ENCODE measurements at regions not wholly inside any gene's neighbourhood (a gene's known extent, or its start where the extent isn't known, plus 50 kb on each side); places are given as distances from the start of the nearest gene placed in this dataset.

DNA sequence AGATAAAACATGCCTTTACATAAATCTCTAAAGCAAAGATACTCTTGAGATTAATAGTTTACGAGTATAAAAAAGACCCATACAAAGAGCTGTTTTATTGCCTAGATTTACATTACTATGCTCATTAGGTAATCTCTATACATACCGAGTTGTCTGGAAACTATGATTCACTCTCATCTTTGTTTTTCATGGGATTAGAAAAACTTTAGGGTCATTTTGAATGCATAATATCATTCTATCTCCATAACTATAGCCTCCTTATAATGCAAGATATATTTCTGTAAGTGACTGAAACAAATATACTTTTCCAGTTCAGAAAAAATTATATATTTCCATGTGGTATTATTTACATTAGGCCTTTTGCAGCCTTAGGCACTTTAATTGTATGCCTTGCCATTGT lies 1088.7 kb upstream of the ARRDC3 start:
- H3K36me3 ChIP-seq (ENCODE audit: control insufficient read depth, insufficient read depth, low read length, severe bottlenecking) = no peaks in the 10 kb centered on the region
- H3K9ac ChIP-seq (ENCODE audit: low read length) = no peak overlapping the region
- no peak overlapping the region for H3K4me3 ChIP-seq (ENCODE audit: low read length)
- no peak for DNase-seq (ENCODE audit: low read depth)
- peaks cover 15% of the 10 kb centered on the region for H3K9me3 ChIP-seq (ENCODE audit: control insufficient read depth, low read length)
- H3K4me1 ChIP-seq (ENCODE audit: control insufficient read depth, insufficient read depth, low read length) = no peaks in the 10 kb centered on the region
- H3K27me3 ChIP-seq (replicated peaks; ENCODE audit: control insufficient read depth, insufficient read depth, low read length) = no peaks in the 10 kb centered on the region

DNA sequence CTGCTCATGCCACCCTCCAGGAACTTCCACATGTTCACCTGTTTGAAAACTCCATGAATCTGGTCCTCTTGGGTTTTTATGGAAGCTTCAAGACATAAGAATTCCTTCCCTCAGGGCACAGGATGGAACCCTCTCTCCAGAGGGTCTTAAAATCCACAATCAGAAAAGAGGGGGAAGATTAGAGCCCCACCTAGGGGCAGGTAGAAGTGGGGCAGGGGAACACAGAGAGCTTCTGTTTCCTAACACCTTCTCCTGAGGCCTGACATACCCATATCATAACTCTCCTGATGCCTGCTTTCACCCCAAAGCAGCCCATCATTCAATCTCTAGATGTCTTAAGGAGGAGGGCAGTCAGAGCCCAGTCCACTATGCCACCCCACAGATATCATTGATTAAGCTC lies 1087.7 kb upstream of the ARRDC3 start:
- H3K36me3 ChIP-seq (ENCODE audit: control insufficient read depth, insufficient read depth, low read length, severe bottlenecking) = no peaks in the 10 kb centered on the region
- no peak overlapping the region for H3K9ac ChIP-seq (ENCODE audit: low read length)
- H3K4me1 ChIP-seq (ENCODE audit: control insufficient read depth, insufficient read depth, low read length) = no peaks in the 10 kb centered on the region
- no peak for DNase-seq (ENCODE audit: low read depth)
- H3K9me3 ChIP-seq (ENCODE audit: control insufficient read depth, low read length) = peaks cover 15% of the 10 kb centered on the region
- no peak overlapping the region for H3K4me3 ChIP-seq (ENCODE audit: low read length)
- H3K27me3 ChIP-seq (replicated peaks; ENCODE audit: control insufficient read depth, insufficient read depth, low read length) = no peaks in the 10 kb centered on the region

DNA sequence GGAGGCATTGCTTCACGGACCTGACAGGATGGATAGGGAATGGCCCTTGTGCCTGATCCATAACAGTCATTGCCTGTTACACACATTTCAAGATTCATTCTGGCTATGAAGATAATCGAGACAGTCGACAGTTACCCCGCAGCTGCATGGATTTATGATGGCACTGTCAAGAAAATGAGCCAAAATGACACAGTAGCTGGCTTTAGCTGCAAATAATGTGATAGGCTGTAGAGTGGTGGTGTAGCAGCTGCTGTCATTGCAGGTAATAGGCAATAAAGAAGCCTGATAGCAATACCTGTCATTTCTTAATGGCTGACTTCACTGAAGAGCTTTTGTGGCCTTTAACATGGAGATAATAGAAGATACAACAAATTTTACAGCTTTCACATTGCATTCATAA lies 1085.2 kb upstream of the ARRDC3 start:
- Histone ChIP-seq H3K9me3 (ENCODE audit: control insufficient read depth, low read length) (peaks cover 9% of the 10 kb centered on the region), H3K9ac (ENCODE audit: low read length) (no peak overlapping the region), H3K4me1 (ENCODE audit: control insufficient read depth, insufficient read depth, low read length) (no peaks in the 10 kb centered on the region), H3K4me3 (ENCODE audit: low read length) (no peak overlapping the region), H3K27me3 (replicated peaks; ENCODE audit: control insufficient read depth, insufficient read depth, low read length) (no peaks in the 10 kb centered on the region), H3K36me3 (ENCODE audit: control insufficient read depth, insufficient read depth, low read length, severe bottlenecking) (no peaks in the 10 kb centered on the region)
- no peak for DNase-seq (ENCODE audit: low read depth)

DNA sequence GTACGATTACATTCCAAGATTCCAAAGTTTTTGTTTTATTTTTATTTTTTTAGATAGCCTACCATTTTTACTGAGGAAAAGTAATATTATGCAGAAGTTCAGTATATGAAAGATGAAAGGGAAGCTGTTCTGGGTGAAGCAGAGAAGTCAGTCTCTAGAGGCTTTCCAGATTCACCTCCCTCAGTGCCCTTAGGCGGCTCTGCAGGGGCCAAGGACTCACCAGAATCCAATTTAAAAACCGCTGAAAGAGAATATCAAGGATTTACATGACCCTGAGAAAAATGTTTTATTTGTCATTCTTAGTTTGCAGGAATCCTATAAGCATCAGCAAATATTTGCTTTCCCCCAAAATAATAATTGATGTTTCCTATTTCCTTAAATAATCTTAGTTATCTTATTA lies 1084.6 kb upstream of the ARRDC3 start:
- no peaks in the 10 kb centered on the region for H3K4me1 ChIP-seq (ENCODE audit: control insufficient read depth, insufficient read depth, low read length)
- peaks cover 3% of the 10 kb centered on the region for H3K9me3 ChIP-seq (ENCODE audit: control insufficient read depth, low read length)
- no peak overlapping the region for H3K9ac ChIP-seq (ENCODE audit: low read length)
- H3K36me3 ChIP-seq (ENCODE audit: control insufficient read depth, insufficient read depth, low read length, severe bottlenecking) = no peaks in the 10 kb centered on the region
- no peaks in the 10 kb centered on the region for H3K27me3 ChIP-seq (replicated peaks; ENCODE audit: control insufficient read depth, insufficient read depth, low read length)
- no peak for DNase-seq (ENCODE audit: low read depth)
- H3K4me3 ChIP-seq (ENCODE audit: low read length) = no peak overlapping the region

DNA sequence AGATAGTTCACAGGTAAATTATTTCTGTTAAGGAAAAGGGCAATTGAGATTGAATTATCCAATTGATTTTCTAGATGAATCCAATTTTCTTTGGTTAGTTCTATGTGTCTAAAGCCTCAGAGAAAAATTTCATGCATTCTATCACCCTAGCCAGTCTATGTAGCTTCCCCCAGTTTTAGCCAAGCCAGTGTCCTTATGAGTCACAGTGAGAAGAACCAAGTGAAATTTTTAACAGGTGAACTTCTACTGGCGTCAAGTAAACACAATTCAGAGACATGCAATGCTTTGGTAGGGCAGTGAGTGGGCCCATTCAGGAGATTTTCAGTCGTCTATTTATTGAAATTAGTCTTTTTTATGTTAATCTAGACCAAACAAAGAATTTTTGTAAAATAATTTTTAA lies 1077.4 kb upstream of the ARRDC3 start:
- DNase-seq (ENCODE audit: low read depth) = no peak
- no peak overlapping the region for H3K9ac ChIP-seq (ENCODE audit: low read length)
- no peak overlapping the region for H3K4me3 ChIP-seq (ENCODE audit: low read length)
- H3K27me3 ChIP-seq (replicated peaks; ENCODE audit: control insufficient read depth, insufficient read depth, low read length) = no peaks in the 10 kb centered on the region
- no peaks in the 10 kb centered on the region for H3K9me3 ChIP-seq (ENCODE audit: control insufficient read depth, low read length)
- no peaks in the 10 kb centered on the region for H3K4me1 ChIP-seq (ENCODE audit: control insufficient read depth, insufficient read depth, low read length)
- H3K36me3 ChIP-seq (ENCODE audit: control insufficient read depth, insufficient read depth, low read length, severe bottlenecking) = no peaks in the 10 kb centered on the region

DNA sequence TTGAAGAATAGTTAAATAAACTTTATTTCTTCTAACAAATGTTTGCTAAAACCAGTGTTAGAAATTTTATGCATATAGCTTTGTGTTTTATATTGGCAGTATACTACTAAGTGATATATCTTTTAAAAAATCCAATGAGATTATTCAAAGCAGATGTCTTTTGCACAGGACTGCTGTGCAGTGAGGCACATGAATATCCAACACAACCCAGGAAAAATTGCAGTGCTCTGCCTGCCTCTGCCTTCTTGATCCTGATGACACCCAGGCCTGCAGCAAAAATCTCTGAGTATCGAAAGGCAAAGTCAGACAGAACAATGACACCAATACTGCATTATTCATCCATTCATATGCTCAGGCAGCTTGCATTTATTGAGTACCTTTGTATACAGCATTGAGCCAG lies 1076.5 kb upstream of the ARRDC3 start:
- Histone ChIP-seq H3K27me3 (replicated peaks; ENCODE audit: control insufficient read depth, insufficient read depth, low read length) (no peaks in the 10 kb centered on the region), H3K36me3 (ENCODE audit: control insufficient read depth, insufficient read depth, low read length, severe bottlenecking) (no peaks in the 10 kb centered on the region), H3K9ac (ENCODE audit: low read length) (no peak overlapping the region), H3K9me3 (ENCODE audit: control insufficient read depth, low read length) (no peaks in the 10 kb centered on the region), H3K4me1 (ENCODE audit: control insufficient read depth, insufficient read depth, low read length) (no peaks in the 10 kb centered on the region), H3K4me3 (ENCODE audit: low read length) (no peak overlapping the region)
- DNase-seq (ENCODE audit: low read depth) = peak; percentile 26

DNA sequence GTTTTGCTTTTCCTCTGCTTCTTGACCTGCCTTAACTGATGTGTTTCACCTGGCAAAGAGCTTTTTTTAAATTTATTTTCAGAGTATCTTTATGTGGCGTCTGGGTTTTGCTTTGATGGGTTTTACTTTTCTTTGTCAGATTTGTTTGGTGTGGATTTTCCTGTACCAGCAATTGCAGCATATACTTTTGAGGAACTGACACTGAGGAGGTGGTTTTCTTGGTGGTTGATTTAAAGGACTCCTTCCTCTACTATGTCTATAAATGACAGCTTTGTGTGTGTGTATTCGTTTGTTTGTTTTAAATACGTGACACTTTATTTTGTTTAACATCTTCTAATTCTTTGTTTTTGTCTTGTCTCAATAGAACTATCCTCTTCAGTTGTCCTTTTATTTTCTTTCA lies 1071.9 kb upstream of the ARRDC3 start:
- Histone ChIP-seq H3K4me3 (ENCODE audit: low read length) (no peak overlapping the region), H3K9ac (ENCODE audit: low read length) (no peak overlapping the region), H3K4me1 (ENCODE audit: control insufficient read depth, insufficient read depth, low read length) (no peaks in the 10 kb centered on the region), H3K36me3 (ENCODE audit: control insufficient read depth, insufficient read depth, low read length, severe bottlenecking) (no peaks in the 10 kb centered on the region), H3K9me3 (ENCODE audit: control insufficient read depth, low read length) (no peaks in the 10 kb centered on the region), H3K27me3 (replicated peaks; ENCODE audit: control insufficient read depth, insufficient read depth, low read length) (no peaks in the 10 kb centered on the region)
- DNase-seq (ENCODE audit: low read depth) = no peak

DNA sequence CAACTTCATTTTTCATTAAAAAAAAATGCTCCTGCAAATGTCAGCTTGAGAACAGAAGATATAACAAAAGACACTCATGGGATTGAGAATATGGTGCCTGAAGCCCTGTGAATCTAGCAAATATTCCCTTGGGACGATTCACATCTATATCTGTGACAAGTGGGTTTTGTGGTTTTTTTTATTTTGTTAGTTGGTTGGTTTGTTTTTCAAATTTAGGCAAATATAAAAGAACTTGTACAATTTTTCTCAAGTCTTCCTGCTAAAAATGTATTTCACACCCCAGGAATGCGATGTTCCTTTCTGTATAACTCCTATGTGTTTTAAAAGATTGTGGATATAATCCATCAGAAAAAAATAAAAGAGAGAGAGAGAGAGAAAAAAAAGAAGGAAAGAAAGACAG lies 1061.8 kb upstream of the ARRDC3 start:
- H3K4me1 ChIP-seq (ENCODE audit: control insufficient read depth, insufficient read depth, low read length) = no peaks in the 10 kb centered on the region
- no peak overlapping the region for H3K4me3 ChIP-seq (ENCODE audit: low read length)
- H3K9ac ChIP-seq (ENCODE audit: low read length) = no peak overlapping the region
- H3K27me3 ChIP-seq (replicated peaks; ENCODE audit: control insufficient read depth, insufficient read depth, low read length) = no peaks in the 10 kb centered on the region
- DNase-seq (ENCODE audit: low read depth) = no peak
- no peaks in the 10 kb centered on the region for H3K36me3 ChIP-seq (ENCODE audit: control insufficient read depth, insufficient read depth, low read length, severe bottlenecking)
- H3K9me3 ChIP-seq (ENCODE audit: control insufficient read depth, low read length) = peaks cover 3% of the 10 kb centered on the region

DNA sequence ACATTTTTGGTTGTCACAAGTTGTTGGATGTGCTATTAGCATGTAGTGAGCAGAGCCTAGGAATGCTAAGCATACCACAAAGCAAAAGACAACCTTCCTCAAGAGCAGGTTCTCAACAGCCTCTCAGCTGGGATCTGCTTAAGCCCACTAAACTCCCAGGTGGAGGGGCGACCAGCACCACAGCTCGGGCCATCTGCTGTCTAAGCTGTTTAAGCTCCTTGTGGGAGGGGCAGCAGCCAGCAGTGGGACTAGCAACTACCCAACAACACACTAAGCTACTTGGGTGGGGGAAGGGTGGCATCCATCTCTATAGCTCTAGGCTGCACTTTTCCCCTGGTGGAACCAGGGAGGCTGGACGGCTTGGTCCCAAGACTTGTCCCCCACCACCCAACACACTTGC lies 1052.7 kb upstream of the ARRDC3 start:
- Histone ChIP-seq H3K4me3 (ENCODE audit: low read length) (no peak overlapping the region), H3K9me3 (ENCODE audit: control insufficient read depth, low read length) (peaks cover 19% of the 10 kb centered on the region), H3K4me1 (ENCODE audit: control insufficient read depth, insufficient read depth, low read length) (no peaks in the 10 kb centered on the region), H3K9ac (ENCODE audit: low read length) (no peak overlapping the region), H3K36me3 (ENCODE audit: control insufficient read depth, insufficient read depth, low read length, severe bottlenecking) (no peaks in the 10 kb centered on the region), H3K27me3 (replicated peaks; ENCODE audit: control insufficient read depth, insufficient read depth, low read length) (no peaks in the 10 kb centered on the region)
- no peak for DNase-seq (ENCODE audit: low read depth)

DNA sequence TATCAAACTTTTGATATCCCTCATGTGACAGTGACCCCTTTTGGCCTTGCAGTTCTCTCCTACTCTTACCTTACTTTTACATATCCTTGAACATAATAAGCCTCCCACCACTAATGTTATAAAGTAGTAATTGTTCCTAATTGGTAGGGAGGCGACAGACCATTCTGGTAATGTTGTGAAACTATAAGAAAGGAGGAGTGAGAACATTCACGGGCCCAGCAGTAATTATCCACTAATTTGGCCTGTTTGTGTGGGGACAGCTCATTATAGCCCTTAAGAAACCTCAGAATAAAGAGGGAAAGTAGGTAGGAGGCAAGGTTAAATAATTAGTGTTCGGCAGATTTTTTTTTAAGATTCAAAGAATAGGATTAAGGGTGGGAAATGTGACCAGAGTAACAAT lies 1046.5 kb upstream of the ARRDC3 start:
- no peaks in the 10 kb centered on the region for H3K4me1 ChIP-seq (ENCODE audit: control insufficient read depth, insufficient read depth, low read length)
- H3K4me3 ChIP-seq (ENCODE audit: low read length) = no peak overlapping the region
- no peaks in the 10 kb centered on the region for H3K27me3 ChIP-seq (replicated peaks; ENCODE audit: control insufficient read depth, insufficient read depth, low read length)
- no peaks in the 10 kb centered on the region for H3K36me3 ChIP-seq (ENCODE audit: control insufficient read depth, insufficient read depth, low read length, severe bottlenecking)
- DNase-seq (ENCODE audit: low read depth) = no peak
- H3K9ac ChIP-seq (ENCODE audit: low read length) = no peak overlapping the region
- H3K9me3 ChIP-seq (ENCODE audit: control insufficient read depth, low read length) = peaks cover 9% of the 10 kb centered on the region

DNA sequence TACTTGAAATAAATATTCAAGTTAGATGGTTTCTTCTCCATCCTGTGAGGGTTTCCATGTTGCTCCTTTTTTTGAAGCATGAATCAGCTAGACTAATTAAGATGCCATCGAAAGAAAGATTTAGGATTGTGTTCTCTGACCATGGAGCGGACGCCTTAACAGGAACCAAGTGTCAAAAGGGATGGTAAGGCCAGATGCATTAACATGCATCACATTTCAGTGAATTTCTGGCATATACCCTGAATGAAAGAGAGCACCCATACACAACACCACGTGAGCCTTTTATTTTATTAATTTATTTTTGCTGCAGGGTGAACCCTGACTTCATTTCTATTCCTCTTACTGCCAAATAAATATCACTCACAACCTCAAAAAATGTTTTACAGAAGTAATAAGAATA lies 1045.3 kb upstream of the ARRDC3 start:
- no peaks in the 10 kb centered on the region for H3K36me3 ChIP-seq (ENCODE audit: control insufficient read depth, insufficient read depth, low read length, severe bottlenecking)
- no peaks in the 10 kb centered on the region for H3K27me3 ChIP-seq (replicated peaks; ENCODE audit: control insufficient read depth, insufficient read depth, low read length)
- peaks cover 3% of the 10 kb centered on the region for H3K9me3 ChIP-seq (ENCODE audit: control insufficient read depth, low read length)
- no peak for DNase-seq (ENCODE audit: low read depth)
- H3K4me1 ChIP-seq (ENCODE audit: control insufficient read depth, insufficient read depth, low read length) = no peaks in the 10 kb centered on the region
- no peak overlapping the region for H3K4me3 ChIP-seq (ENCODE audit: low read length)
- no peak overlapping the region for H3K9ac ChIP-seq (ENCODE audit: low read length)

DNA sequence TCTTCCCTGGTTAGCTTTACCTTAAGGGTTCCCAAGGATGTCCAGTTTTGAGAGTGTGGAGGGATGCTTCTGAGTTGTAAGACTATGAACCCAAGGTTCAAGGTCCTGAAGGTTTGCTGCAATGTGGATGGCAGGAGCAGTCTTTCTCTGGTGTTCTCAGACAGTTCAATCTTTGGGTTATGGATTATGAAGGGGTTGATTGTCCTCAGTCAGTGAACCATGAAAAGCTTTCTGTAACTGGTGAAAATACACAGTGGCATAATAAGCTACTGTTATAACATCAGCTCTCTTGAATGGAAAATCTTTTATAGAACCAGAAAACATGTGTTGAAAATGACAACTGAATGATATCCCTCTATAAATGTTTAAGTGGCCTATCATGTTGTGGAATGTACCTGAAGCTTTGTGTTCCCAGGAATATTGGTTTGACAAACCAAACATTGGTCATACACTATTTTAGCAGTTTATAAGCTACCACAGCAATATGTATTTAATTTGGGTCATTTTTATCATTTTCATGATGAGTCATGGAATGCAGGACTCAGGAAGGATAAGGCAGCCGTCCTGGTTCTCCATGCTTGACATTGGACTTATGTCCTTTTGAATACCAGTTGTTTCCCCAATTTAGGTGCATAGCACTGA lies 1041.8 kb upstream of the ARRDC3 start:
- H3K9me3 ChIP-seq (ENCODE audit: control insufficient read depth, low read length) = peaks cover 35% of the 10 kb centered on the region
- no peaks in the 10 kb centered on the region for H3K27me3 ChIP-seq (replicated peaks; ENCODE audit: control insufficient read depth, insufficient read depth, low read length)
- H3K4me3 ChIP-seq (ENCODE audit: low read length) = no peak overlapping the region
- no peak overlapping the region for H3K9ac ChIP-seq (ENCODE audit: low read length)
- H3K36me3 ChIP-seq (ENCODE audit: control insufficient read depth, insufficient read depth, low read length, severe bottlenecking) = no peaks in the 10 kb centered on the region
- H3K4me1 ChIP-seq (ENCODE audit: control insufficient read depth, insufficient read depth, low read length) = no peaks in the 10 kb centered on the region
- DNase-seq (ENCODE audit: low read depth) = no peak

Data from adipocyte (in vitro differentiated cells).